ENCODE measurements at regions not wholly inside any gene's neighbourhood (a gene's known extent, or its start where the extent isn't known, plus 50 kb on each side); places are given as distances from the start of the nearest gene placed in this dataset.

DNA sequence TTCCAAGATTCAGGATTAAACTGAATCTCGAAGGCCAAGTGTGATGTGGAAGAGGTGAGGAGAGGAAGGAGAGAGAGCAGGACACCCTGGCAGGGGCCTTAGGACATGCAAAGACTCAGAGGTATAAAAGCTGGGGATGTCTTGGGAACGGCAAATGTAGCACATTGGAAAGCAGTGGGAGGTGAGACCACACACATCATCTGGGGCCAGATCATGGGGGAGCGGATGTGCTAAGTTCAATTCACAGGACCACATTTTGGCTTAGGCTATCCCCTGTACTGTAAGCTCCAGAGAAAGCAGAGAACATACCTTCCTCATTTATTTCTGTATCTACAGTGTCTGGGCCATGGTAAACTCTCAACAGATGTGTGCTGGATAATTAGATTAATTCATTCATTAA is 59.5 kb upstream of the MBOAT1 start:
- TF ChIP-seq CTCF (IDR thresholded peaks at IDR 0.05), result no peak
- TF ChIP-seq POLR2A (IDR thresholded peaks at IDR 0.05), result no peak
